H1 (cell line): ENCODE measurements at regions not wholly inside any gene's neighbourhood (a gene's known extent, or its start where the extent isn't known, plus 50 kb on each side); places are given as distances from the start of the nearest gene placed in this dataset.

Experiments used
- CTCF ChIA-PET: fragments of 300-600 bp; sonication (Branson Sonifier 250); formaldehyde crosslinking; loops from one replicate; lab custom pipeline; 2021; ENCODE audit not compliant: partially characterized antibody; lab: Charles Lee
- POLR2A ChIA-PET: fragments of 300-600 bp; sonication (Branson Sonifier 250); formaldehyde crosslinking; loops from one replicate; lab custom pipeline; 2021; ENCODE audit warnings: inconsistent platforms; ENCODE audit not compliant: partially characterized antibody; lab: Charles Lee
- DNase-seq, 2 experiments: peaks; one replicate each; pipeline versions ENCODE4 v3.0.0 to v3.0.0-alpha.2; 2010 to 2022; ENCODE audit warnings: low spot score in 2 of 2, low read depth in 1 of 2, mixed read lengths in 1 of 2
- FAIRE-seq: peaks from 2 replicates; lab custom pipeline; 2011; peaks lifted over from hg19 to GRCh38; lab: Jason Lieb, UNC
- H2AFZ ChIP-seq: 2 replicates; pipeline ENCODE4 v1.8.1; 2012; ENCODE audit warnings: low read length, inconsistent platforms
- H2AK5ac ChIP-seq: 2 replicates; pipeline ENCODE4 v1.6.1; 2013; ENCODE audit warnings: low read depth, low read length
- H2BK120ac ChIP-seq: replicated peaks from 2 replicates; pipeline ENCODE3; 2013; ENCODE audit warnings: low read depth, low read length, inconsistent platforms
- H2BK12ac ChIP-seq: 2 replicates; pipeline ENCODE4 v1.6.1; 2013; ENCODE audit warnings: low read depth, low read length
- H2BK15ac ChIP-seq: 2 replicates; pipeline ENCODE4 v1.6.1; 2013; ENCODE audit warnings: low read length
- H2BK20ac ChIP-seq: 2 replicates; pipeline ENCODE4 v1.6.1; 2013; ENCODE audit warnings: low read length
- H2BK5ac ChIP-seq: 2 replicates; pipeline ENCODE4 v1.6.1; 2013; ENCODE audit warnings: low read depth, low read length
- H3K14ac ChIP-seq: 2 replicates; pipeline ENCODE4 v1.6.1; 2013; ENCODE audit warnings: inconsistent platforms; ENCODE audit not compliant: insufficient read length
- H3K18ac ChIP-seq: 2 replicates; pipeline ENCODE4 v1.6.1; 2013; ENCODE audit warnings: low read length; ENCODE audit errors: extremely low read depth
- H3K23ac ChIP-seq: 2 replicates; pipeline ENCODE4 v1.6.1; 2013; ENCODE audit warnings: inconsistent platforms; ENCODE audit not compliant: insufficient read length
- H3K23me2 ChIP-seq: 2 replicates; pipeline ENCODE4 v1.6.1; 2013; ENCODE audit warnings: low read depth, low read length
- H3K27ac ChIP-seq: 2 replicates; pipeline ENCODE4 v1.6.1; 2011; ENCODE audit warnings: low read depth, low read length, inconsistent platforms
- H3K27me3 ChIP-seq, 4 experiments: replicated peaks in 1 of 4; 1 replicate in 1 of 4; 2 replicates in 3 of 4; pipeline versions ENCODE4 v1.6.1 to v1.8.1; 2011 to 2013; ENCODE audit warnings: low read length in 3 of 4, mild to moderate bottlenecking in 3 of 4, inconsistent platforms in 2 of 4, mixed read lengths in 2 of 4, moderate library complexity in 1 of 4; ENCODE audit not compliant: control insufficient read depth in 3 of 4, insufficient read depth in 3 of 4; ENCODE audit errors: extremely low read depth in 1 of 4
- H3K36me3 ChIP-seq, 4 experiments: 2 replicates each; pipeline versions ENCODE4 v1.6.1 to v1.8.1; 2011 to 2013; ENCODE audit warnings: mild to moderate bottlenecking in 4 of 4, low read length in 3 of 4, moderate library complexity in 2 of 4, control low read depth in 1 of 4, inconsistent platforms in 1 of 4; ENCODE audit not compliant: insufficient read depth in 4 of 4, control insufficient read depth in 2 of 4
- H3K4ac ChIP-seq: replicated peaks from 2 replicates; pipeline ENCODE3; 2013; ENCODE audit warnings: low read length, low read depth, mixed read lengths, inconsistent platforms; ENCODE audit not compliant: insufficient read length
- H3K4me1 ChIP-seq, 4 experiments: replicated peaks in 1 of 4; 1 replicate in 1 of 4; 2 replicates in 3 of 4; pipeline versions ENCODE4 v1.6.1 to v1.8.1; 2011 to 2013; ENCODE audit warnings: low read length in 3 of 4, inconsistent platforms in 2 of 4, mixed read lengths in 1 of 4; ENCODE audit not compliant: insufficient read depth in 4 of 4, control insufficient read depth in 3 of 4
- H3K4me2 ChIP-seq, 2 experiments: 2 replicates each; pipeline versions ENCODE4 v1.6.1 to v1.8.1; 2011 to 2013; ENCODE audit warnings: low read depth in 2 of 2, low read length in 2 of 2, control low read depth in 1 of 2, inconsistent platforms in 1 of 2, mild to moderate bottlenecking in 1 of 2; ENCODE audit not compliant: insufficient read depth in 1 of 2
- H3K4me3 ChIP-seq, 4 experiments: fragments of 200-600, 300-600 bp in 1 of 4; sonication (generic), shearing (Covaris generic), sonication (Bioruptor Twin) in 1 of 4; 2 replicates each; pipeline versions ENCODE4 v1.5.1 to v1.8.1; 2011 to 2016; ENCODE audit warnings: low read length in 4 of 4, low read depth in 3 of 4, control low read depth in 2 of 4, inconsistent platforms in 2 of 4, mild to moderate bottlenecking in 2 of 4, mixed read lengths in 1 of 4, moderate library complexity in 1 of 4; ENCODE audit not compliant: insufficient read depth in 2 of 4; ENCODE audit errors: extremely low read depth in 1 of 4
- H3K56ac ChIP-seq: replicated peaks from 2 replicates; pipeline ENCODE3; 2013; ENCODE audit warnings: low read depth, mild to moderate bottlenecking, mixed read lengths, low read length, inconsistent platforms; ENCODE audit not compliant: insufficient read length
- H3K79me1 ChIP-seq: 2 replicates; pipeline ENCODE4 v1.6.1; 2013; ENCODE audit warnings: low read depth, low read length, control low read depth
- H3K79me2 ChIP-seq, 2 experiments: 2 replicates each; pipeline versions ENCODE4 v1.6.1 to v1.8.1; 2012 to 2013; ENCODE audit warnings: low read length in 2 of 2, mild to moderate bottlenecking in 2 of 2, inconsistent platforms in 1 of 2; ENCODE audit not compliant: insufficient read depth in 2 of 2, control insufficient read depth in 1 of 2
- H3K9ac ChIP-seq, 4 experiments: replicated peaks in 1 of 4; 1 replicate in 1 of 4; 2 replicates in 3 of 4; pipeline versions ENCODE4 v1.6.1 to v1.8.1; 2011 to 2013; ENCODE audit warnings: low read depth in 3 of 4, low read length in 3 of 4, control low read depth in 2 of 4, mild to moderate bottlenecking in 2 of 4, moderate library complexity in 2 of 4, inconsistent platforms in 1 of 4; ENCODE audit errors: extremely low read depth in 1 of 4
- H3K9me3 ChIP-seq, 2 experiments: 2 replicates each; pipeline versions ENCODE4 v1.6.1 to v1.8.1; 2012 to 2013; ENCODE audit warnings: mild to moderate bottlenecking in 2 of 2, moderate library complexity in 2 of 2, control low read depth in 1 of 2, inconsistent platforms in 1 of 2, low read depth in 1 of 2, low read length in 1 of 2, mixed read lengths in 1 of 2; ENCODE audit not compliant: insufficient read depth in 2 of 2
- H4K20me1 ChIP-seq, 2 experiments: replicated peaks in 1 of 2; 2 replicates each; pipeline versions ENCODE3 to v1.8.1; 2011 to 2013; ENCODE audit warnings: inconsistent platforms in 2 of 2, low read length in 2 of 2, mild to moderate bottlenecking in 1 of 2; ENCODE audit not compliant: insufficient read depth in 2 of 2, control insufficient read depth in 1 of 2
- H4K5ac ChIP-seq: 2 replicates; pipeline ENCODE4 v1.6.1; 2013; ENCODE audit warnings: low read length, low read depth, mixed read lengths, inconsistent platforms; ENCODE audit not compliant: insufficient read length
- H4K8ac ChIP-seq: 2 replicates; pipeline ENCODE4 v1.8.0; 2013; ENCODE audit warnings: mild to moderate bottlenecking, moderate library complexity, low read length, inconsistent platforms; ENCODE audit not compliant: insufficient read depth; ENCODE audit errors: extremely low read depth
- H4K91ac ChIP-seq: replicated peaks from 2 replicates; pipeline ENCODE3; 2013; ENCODE audit warnings: low read length, mixed read lengths, inconsistent platforms; ENCODE audit not compliant: insufficient read length
- CTBP2 ChIP-seq: IDR thresholded peaks from 2 replicates; pipeline ENCODE4 v1.7.0; 2011; ENCODE audit warnings: borderline replicate concordance, mild to moderate bottlenecking, moderate library complexity, mixed read lengths, low read length; ENCODE audit not compliant: insufficient read depth, insufficient read length
- SP4 ChIP-seq: IDR thresholded peaks from 2 replicates; pipeline ENCODE4 v1.6.1; 2012; ENCODE audit warnings: low read length, inconsistent platforms
- WGBS, 2 experiments: shearing (Covaris generic) in 1 of 2; methylation state at CpG; one replicate each; pipeline versions ENCODE4 v1.1.6 to v1.1.7; 2013 to 2015; ENCODE audit warnings: low lambda C conversion rate in 2 of 2, mixed read lengths in 2 of 2, inconsistent platforms in 1 of 2, low coverage in 1 of 2, missing lambda C conversion rate in 1 of 2; ENCODE audit not compliant: insufficient replicate concordance in 2 of 2, insufficient coverage in 1 of 2, insufficient read length in 1 of 2; ENCODE audit errors: extremely low coverage in 1 of 2, missing lambda C conversion rate in 1 of 2; 5-methylcytosine and 5-hydroxymethylcytosine counted together
- TF ChIP-seq, protein P1 (sequence below): IDR thresholded peaks from 2 replicates; pipeline ENCODE4 v1.6.1; 2012; ENCODE audit warnings: inconsistent platforms

DNA sequence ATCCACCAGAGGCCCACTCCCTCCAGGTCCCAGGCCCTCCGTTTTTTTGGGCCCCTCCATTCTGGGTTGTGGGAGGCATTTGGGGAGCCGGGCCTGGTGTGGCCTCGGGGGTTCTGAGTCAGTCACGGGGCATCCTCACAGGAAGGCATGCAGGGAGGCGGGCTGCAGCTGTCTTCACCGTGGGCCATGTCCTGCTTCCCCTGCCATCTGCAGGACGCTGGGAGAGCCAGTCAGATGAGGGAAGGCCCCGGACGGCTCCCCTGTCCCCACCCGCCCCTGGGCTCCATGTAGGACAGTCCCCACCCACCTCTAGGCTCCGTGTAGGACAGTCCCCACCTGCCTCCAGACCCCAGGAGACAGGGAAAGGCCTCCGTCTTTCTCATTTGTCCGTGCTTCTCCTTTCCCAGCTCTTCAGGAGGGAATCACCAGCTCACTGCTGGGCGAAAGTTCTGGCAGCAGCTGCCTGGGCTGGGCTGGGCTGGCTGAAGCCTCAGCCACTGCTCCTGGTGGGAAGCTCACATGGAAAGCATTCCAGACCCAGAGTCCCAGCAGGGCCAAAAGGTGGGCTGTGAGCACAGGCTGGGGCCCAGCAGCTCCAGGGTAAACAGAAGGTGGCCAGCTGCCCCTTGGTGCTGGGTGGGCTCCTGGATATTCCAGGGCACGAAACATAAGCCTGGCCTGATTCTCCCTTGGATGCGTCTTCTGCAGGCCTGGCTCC lies 217.8 kb downstream of the KIF26A start:
- Histone ChIP-seq H2BK12ac (no peak overlapping the region), H3K4me3 (no peak overlapping the region), H3K4me1 (no peaks in the 10 kb centered on the region), H2AK5ac (no peak overlapping the region), H2AFZ (no peak overlapping the region), H2BK5ac (no peak overlapping the region), H2BK15ac (no peak overlapping the region), H3K23ac (no peak overlapping the region), H3K36me3 (no peaks in the 10 kb centered on the region), H3K9ac (no peak overlapping the region), H4K91ac (no peak overlapping the region), H3K4me2 (no peak overlapping the region), H4K5ac (no peak overlapping the region), H3K27me3 (no peaks in the 10 kb centered on the region), H3K79me2 (no peaks in the 10 kb centered on the region), H3K4ac (no peak overlapping the region), H2BK120ac (no peak overlapping the region), H2BK20ac (no peak overlapping the region), H3K9me3 (peaks cover 0 to 4% of the 10 kb centered on the region in 2 experiments; a peak in 1 of 4 replicates), H3K79me1 (no peaks in the 10 kb centered on the region), H3K56ac (no peak overlapping the region), H3K27ac (no peak overlapping the region), H3K23me2 (no peaks in the 10 kb centered on the region), H3K18ac (no peak overlapping the region), H3K14ac (no peak overlapping the region), H4K20me1 (no peaks in the 10 kb centered on the region), H4K8ac (no peak overlapping the region; the same call in 1 of the 2 replicates)
- FAIRE-seq, result no peak
- DNase-seq, result no peak
- 96% methylated on average over 3 of the region's 16 CpGs; no CpG with 5 or more reads in 1 of the 2 experiments for whole genome bisulfite sequencing, 2 experiments
- POLR2A ChIA-PET, result no interaction called here
- CTCF ChIA-PET, result interaction anchor here (0.6 to 1.9 kb wide), 9 partner anchors 11 to 208 kb away, joined by 3 to 5 read pairs (median 3); no protein-coding TSS in a partner anchor
- TF ChIP-seq CTBP2 (no peak), SP4 (no peak)
- TF ChIP-seq, protein P1, sequence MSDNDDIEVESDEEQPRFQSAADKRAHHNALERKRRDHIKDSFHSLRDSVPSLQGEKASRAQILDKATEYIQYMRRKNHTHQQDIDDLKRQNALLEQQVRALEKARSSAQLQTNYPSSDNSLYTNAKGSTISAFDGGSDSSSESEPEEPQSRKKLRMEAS, result no peak
